K562 (cell line): ENCODE measurements at regions not wholly inside any gene's neighbourhood (a gene's known extent, or its start where the extent isn't known, plus 50 kb on each side); places are given as distances from the start of the nearest gene placed in this dataset.

Experiments used
- ATAC-seq: fragments of 200-7000 bp; cut with Tn5 transposase; 3 replicates; pipeline ENCODE4 v1.9.1; 2020; ENCODE audit warnings: moderate library complexity
- BruUV-seq: library from RNA; stranded (reverse); fragments of 400-500 nt; replicated peaks from 2 replicates; lab custom pipeline; 2021; lab: Mats Ljungman, UMichigan
- CTCF ChIA-PET: fragments of 300-600 bp; formaldehyde crosslinking; extraction: SDS; loops from one replicate; lab custom pipeline; 2021; ENCODE audit warnings: low intra/inter-chr PET ratio; lab: Yijun Ruan, JAX
- POLR2A ChIA-PET: fragments of 300-600, 350-650 bp; sonication (Branson Sonifier 250); formaldehyde crosslinking; extraction: SDS; loops from one replicate; lab custom pipeline; 2021; ENCODE audit warnings: antibody characterized with exemption, inconsistent platforms; lab: Yijun Ruan, JAX
- DNase-seq, 4 experiments: peaks; one replicate each; pipeline versions ENCODE4 v3.0.0 to v3.0.0-alpha.2; 2011 to 2018; ENCODE audit warnings: low spot score in 3 of 4, mixed read lengths in 3 of 4; ENCODE audit errors: extremely low read depth in 1 of 4
- FAIRE-seq: peaks from 2 replicates; lab custom pipeline; 2011; peaks lifted over from hg19 to GRCh38; lab: Jason Lieb, UNC
- H2AFZ ChIP-seq: 2 replicates; pipeline ENCODE4 v1.6.0; 2011; ENCODE audit warnings: low read depth, low read length, control low read depth, inconsistent platforms
- H3K27ac ChIP-seq: fragments of 200-600 bp; 3 replicates; pipeline ENCODE4 v1.8.0; 2011; ENCODE audit warnings: low read depth, mild to moderate bottlenecking, control low read depth, inconsistent platforms, low read length, moderate library complexity, mixed read lengths; ENCODE audit errors: extremely low read depth
- H3K27me3 ChIP-seq, 2 experiments: fragments of 300-600 bp in 1 of 2; 2 replicates in 1 of 2; 3 replicates in 1 of 2; pipeline versions ENCODE4 v1.6.0 to v1.8.0; 2011; ENCODE audit warnings: inconsistent platforms in 2 of 2, low read length in 2 of 2, mild to moderate bottlenecking in 1 of 2, mixed read lengths in 1 of 2, moderate library complexity in 1 of 2; ENCODE audit not compliant: control insufficient read depth in 2 of 2, insufficient read depth in 2 of 2
- H3K36me3 ChIP-seq: fragments of 300-600 bp; 3 replicates; pipeline ENCODE4 v1.8.0; 2011; ENCODE audit warnings: mild to moderate bottlenecking, low read length, inconsistent platforms; ENCODE audit not compliant: control insufficient read depth, insufficient read depth
- H3K4me1 ChIP-seq, 2 experiments: fragments of 200-600 bp in 1 of 2; replicated peaks in 1 of 2; 2 replicates in 1 of 2; 3 replicates in 1 of 2; pipeline versions ENCODE4 v1.5.1 to v1.8.0; 2011; ENCODE audit warnings: inconsistent platforms in 2 of 2, low read length in 2 of 2, mild to moderate bottlenecking in 1 of 2, mixed read lengths in 1 of 2, moderate library complexity in 1 of 2; ENCODE audit not compliant: control insufficient read depth in 2 of 2, insufficient read depth in 2 of 2
- H3K4me2 ChIP-seq: 2 replicates; pipeline ENCODE4 v1.6.1; 2011; ENCODE audit warnings: low read length, control low read depth, inconsistent platforms, mixed read lengths; ENCODE audit not compliant: insufficient read depth
- H3K4me3 ChIP-seq: fragments of 200-600 bp; sonication (generic), shearing (Covaris generic); 2 replicates; pipeline ENCODE4 v1.5.1; 2016; ENCODE audit warnings: control low read depth, inconsistent platforms
- H3K79me2 ChIP-seq: fragments of 200-600 bp; 3 replicates; pipeline ENCODE4 v1.8.0; 2011; ENCODE audit warnings: low read length, inconsistent platforms; ENCODE audit not compliant: control insufficient read depth, insufficient read depth
- H3K9ac ChIP-seq, 2 experiments: 2 replicates each; pipeline versions ENCODE4 v1.6.0 to v1.6.1; 2011; ENCODE audit warnings: low read depth in 2 of 2, low read length in 2 of 2, control low read depth in 1 of 2, inconsistent platforms in 1 of 2, mild to moderate bottlenecking in 1 of 2, mixed read lengths in 1 of 2; ENCODE audit not compliant: insufficient read depth in 1 of 2
- H3K9me1 ChIP-seq: one replicate; pipeline ENCODE4 v1.6.0; 2011; ENCODE audit warnings: inconsistent platforms, mild to moderate bottlenecking, low read length, moderate library complexity; ENCODE audit not compliant: control insufficient read depth, insufficient read depth
- H3K9me3 ChIP-seq: replicated peaks from 2 replicates; pipeline ENCODE4 v1.5.1; 2011; ENCODE audit warnings: low read depth, low read length, inconsistent platforms; ENCODE audit not compliant: control insufficient read depth, insufficient read depth
- H4K20me1 ChIP-seq: replicated peaks from 2 replicates; pipeline ENCODE4 v1.6.1; 2011; ENCODE audit warnings: low read length, inconsistent platforms, mixed read lengths; ENCODE audit not compliant: control insufficient read depth, insufficient read depth
- EP300 ChIP-seq: IDR thresholded peaks from 2 replicates; pipeline ENCODE4 v1.6.1; 2012; ENCODE audit warnings: low read length, improper control_type of control experiment
- NKRF ChIP-seq: fragments of 450-650 bp; IDR thresholded peaks from 2 replicates; pipeline ENCODE4 v1.6.1; 2016; ENCODE audit warnings: borderline replicate concordance
- RB1 ChIP-seq: fragments of 450-650 bp; IDR thresholded peaks from 2 replicates; pipeline ENCODE4 v1.6.1; 2017; ENCODE audit warnings: low read depth, mild to moderate bottlenecking
- RBM15 ChIP-seq: fragments of 200-400 bp; formaldehyde crosslinking; IDR thresholded peaks from 2 replicates; pipeline ENCODE4 v1.6.1; 2018; ENCODE audit warnings: mild to moderate bottlenecking, low read length, moderate library complexity; ENCODE audit not compliant: insufficient read depth
- SREBF1 ChIP-seq: fragments of 150-350 bp; IDR thresholded peaks from 2 replicates; pipeline ENCODE4 v1.6.1; 2014; ENCODE audit warnings: antibody characterized with exemption, low read depth, low read length, borderline replicate concordance
- TEAD1 ChIP-seq, 2 experiments: fragments of 450-650 bp in 1 of 2; sonication (generic) in 1 of 2; formaldehyde crosslinking; IDR thresholded peaks; 2 replicates each; pipeline versions ENCODE4 v1.4.0 to v1.8.0; 2020 to 2022; ENCODE audit warnings: mild to moderate bottlenecking in 2 of 2, missing genetic modification reagents in 1 of 2
- TRIM28 ChIP-seq: fragments of 450-650 bp; IDR thresholded peaks from 2 replicates; pipeline ENCODE4 v1.6.1; 2017
- WGBS: fragments of 100-300 bp; shearing (Covaris generic); methylation state at CpG from one replicate; pipeline ENCODE4 v1.1.6; 2016; ENCODE audit warnings: low coverage, mixed read lengths; ENCODE audit not compliant: insufficient coverage; ENCODE audit errors: missing lambda C conversion rate; 5-methylcytosine and 5-hydroxymethylcytosine counted together
- in situ Hi-C: fragments of 300-500 bp; cut with MboI; formaldehyde crosslinking; loops from 4 replicates; pipeline ENCODE4 v1.15.0; 2018; ENCODE audit warnings: inconsistent platforms, mixed read lengths
- intact Hi-C: fragments of 100-400 bp; cut with micrococcal nuclease; formaldehyde crosslinking; loops from 2 replicates; pipeline ENCODE4 v1.14.2; 2022
- TF ChIP-seq, protein P1 (sequence below): fragments of 250-450 bp; sonication (Bioruptor Pico); IDR thresholded peaks from 2 replicates; pipeline ENCODE4 v1.4.0; 2020; ENCODE audit warnings: borderline replicate concordance
- TF ChIP-seq, protein P2 (sequence below): IDR thresholded peaks from 2 replicates; pipeline ENCODE4 v1.6.1; 2012; ENCODE audit warnings: low read depth, low read length, improper control_type of control experiment, borderline replicate concordance
- TF ChIP-seq, protein P3 (sequence below): fragments of 250-450 bp; sonication (Bioruptor Pico); IDR thresholded peaks from 2 replicates; pipeline ENCODE4 v1.4.0; 2020; ENCODE audit warnings: mild to moderate bottlenecking, moderate library complexity

GRCh38 chr5:89042746-89043145 lies 159.8 kb upstream of the MEF2C start (continued):
- peak; percentile 49; the same call in 1 of the 2 replicates for TF ChIP-seq EP300

GRCh38 chr5:89041976-89042375 lies 159.0 kb upstream of the MEF2C start:
- in situ Hi-C loops: no loop called here
- H3K4me2 ChIP-seq: no peak overlapping the region

More at GRCh38 chr5:89041976-89042375, 159.0 kb upstream of the MEF2C start:
- no peak for FAIRE-seq
- Histone ChIP-seq H3K27me3 (no peaks in the 10 kb centered on the region), H3K9ac (no peak overlapping the region), H3K9me1 (no peaks in the 10 kb centered on the region), H2AFZ (peak overlapping the region; percentile 62)
- 12% methylated on average over 3 of the region's 3 CpGs for WGBS
- CTCF ChIA-PET: no interaction called here
- intact Hi-C loops: loop anchor here (10.0 kb wide), 1 partner anchor 157 kb away; the partner anchor contains the start of gene MEF2C
- TF ChIP-seq RBM15: no peak
- TF ChIP-seq, protein P1, sequence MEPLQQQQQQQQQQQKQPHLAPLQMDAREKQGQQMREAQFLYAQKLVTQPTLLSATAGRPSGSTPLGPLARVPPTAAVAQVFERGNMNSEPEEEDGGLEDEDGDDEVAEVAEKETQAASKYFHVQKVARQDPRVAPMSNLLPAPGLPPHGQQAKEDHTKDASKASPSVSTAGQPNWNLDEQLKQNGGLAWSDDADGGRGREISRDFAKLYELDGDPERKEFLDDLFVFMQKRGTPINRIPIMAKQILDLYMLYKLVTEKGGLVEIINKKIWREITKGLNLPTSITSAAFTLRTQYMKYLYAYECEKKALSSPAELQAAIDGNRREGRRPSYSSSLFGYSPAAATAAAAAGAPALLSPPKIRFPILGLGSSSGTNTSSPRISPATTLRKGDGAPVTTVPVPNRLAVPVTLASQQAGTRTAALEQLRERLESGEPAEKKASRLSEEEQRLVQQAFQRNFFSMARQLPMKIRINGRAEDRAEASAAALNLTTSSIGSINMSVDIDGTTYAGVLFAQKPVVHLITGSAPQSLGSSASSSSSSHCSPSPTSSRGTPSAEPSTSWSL: no peak
- TF ChIP-seq, protein P2, sequence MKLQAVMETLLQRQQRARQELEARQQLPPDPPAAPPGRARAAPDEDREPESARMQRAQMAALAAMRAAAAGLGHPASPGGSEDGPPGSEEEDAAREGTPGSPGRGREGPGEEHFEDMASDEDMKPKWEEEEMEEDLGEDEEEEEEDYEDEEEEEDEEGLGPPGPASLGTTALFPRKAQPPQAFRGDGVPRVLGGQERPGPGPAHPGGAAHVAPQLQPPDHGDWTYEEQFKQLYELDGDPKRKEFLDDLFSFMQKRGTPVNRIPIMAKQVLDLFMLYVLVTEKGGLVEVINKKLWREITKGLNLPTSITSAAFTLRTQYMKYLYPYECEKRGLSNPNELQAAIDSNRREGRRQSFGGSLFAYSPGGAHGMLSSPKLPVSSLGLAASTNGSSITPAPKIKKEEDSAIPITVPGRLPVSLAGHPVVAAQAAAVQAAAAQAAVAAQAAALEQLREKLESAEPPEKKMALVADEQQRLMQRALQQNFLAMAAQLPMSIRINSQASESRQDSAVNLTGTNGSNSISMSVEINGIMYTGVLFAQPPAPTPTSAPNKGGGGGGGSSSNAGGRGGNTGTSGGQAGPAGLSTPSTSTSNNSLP: no peak
- TF ChIP-seq, protein P3, sequence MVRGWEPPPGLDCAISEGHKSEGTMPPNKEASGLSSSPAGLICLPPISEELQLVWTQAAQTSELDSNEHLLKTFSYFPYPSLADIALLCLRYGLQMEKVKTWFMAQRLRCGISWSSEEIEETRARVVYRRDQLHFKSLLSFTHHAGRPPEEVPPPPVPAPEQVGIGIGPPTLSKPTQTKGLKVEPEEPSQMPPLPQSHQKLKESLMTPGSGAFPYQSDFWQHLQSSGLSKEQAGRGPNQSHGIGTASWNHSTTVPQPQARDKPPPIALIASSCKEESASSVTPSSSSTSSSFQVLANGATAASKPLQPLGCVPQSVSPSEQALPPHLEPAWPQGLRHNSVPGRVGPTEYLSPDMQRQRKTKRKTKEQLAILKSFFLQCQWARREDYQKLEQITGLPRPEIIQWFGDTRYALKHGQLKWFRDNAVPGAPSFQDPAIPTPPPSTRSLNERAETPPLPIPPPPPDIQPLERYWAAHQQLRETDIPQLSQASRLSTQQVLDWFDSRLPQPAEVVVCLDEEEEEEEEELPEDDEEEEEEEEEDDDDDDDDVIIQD (CRISPR knock-in tag): no peak
- TF ChIP-seq NKRF: no peak
- no peak for TF ChIP-seq SREBF1
- no peak for TF ChIP-seq TEAD1 (CRISPR knock-in tag; IDR thresholded peaks at IDR 0.05)
- TF ChIP-seq RB1: no peak
- no peak for TF ChIP-seq TRIM28
- TF ChIP-seq, all 486 proteins: peak for 0
- Histone ChIP-seq H3K36me3 (no peaks in the 10 kb centered on the region), H3K9me3 (no peaks in the 10 kb centered on the region), H3K27ac (peak overlapping the region; percentile 23; the same call in 2 of the 3 replicates), H3K79me2 (no peaks in the 10 kb centered on the region), H4K20me1 (no peaks in the 10 kb centered on the region), H3K4me3 (no peak overlapping the region), H3K4me1 (peaks cover 0 to 30% of the 10 kb centered on the region in 2 experiments; a peak in 4 of 5 replicates)
- ATAC-seq: peak; percentile 23; the same call in 2 of the 3 replicates
- DNase-seq: no peak
- BruUV-seq: no TSS peak
- POLR2A ChIA-PET: interaction anchor here (1.1 to 1.5 kb wide), 2 partner anchors 9 to 14 kb away, joined by 4 read pairs; no protein-coding TSS in a partner anchor
